ENCODE measurements at regions not wholly inside any gene's neighbourhood (a gene's known extent, or its start where the extent isn't known, plus 50 kb on each side); places are given as distances from the start of the nearest gene placed in this dataset.

DNA sequence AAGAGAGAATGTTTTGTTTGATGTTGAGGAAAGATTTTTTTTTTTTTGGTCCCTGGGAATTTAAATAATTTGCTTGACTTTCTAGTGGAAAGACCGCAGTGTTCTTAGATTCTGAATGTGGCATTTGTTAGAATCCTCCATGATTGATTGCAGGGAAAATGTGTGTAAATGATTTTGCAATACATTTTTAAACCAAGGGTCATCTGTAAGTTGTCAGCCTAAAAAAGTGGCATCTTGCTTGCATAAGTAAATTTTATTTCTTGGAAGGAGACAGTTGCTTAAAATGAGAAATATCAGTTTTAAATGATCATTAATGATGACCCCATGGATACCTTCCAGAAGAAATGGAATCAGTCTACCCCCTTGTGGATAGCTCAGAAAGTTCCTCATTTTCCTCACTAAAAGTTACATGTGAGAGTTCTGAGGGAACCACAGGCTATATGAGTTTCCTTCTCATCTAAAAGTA, 105.1 kb upstream of the SLC25A48 start:
- no peaks in the 10 kb centered on the region for H3K9me3 ChIP-seq

DNA sequence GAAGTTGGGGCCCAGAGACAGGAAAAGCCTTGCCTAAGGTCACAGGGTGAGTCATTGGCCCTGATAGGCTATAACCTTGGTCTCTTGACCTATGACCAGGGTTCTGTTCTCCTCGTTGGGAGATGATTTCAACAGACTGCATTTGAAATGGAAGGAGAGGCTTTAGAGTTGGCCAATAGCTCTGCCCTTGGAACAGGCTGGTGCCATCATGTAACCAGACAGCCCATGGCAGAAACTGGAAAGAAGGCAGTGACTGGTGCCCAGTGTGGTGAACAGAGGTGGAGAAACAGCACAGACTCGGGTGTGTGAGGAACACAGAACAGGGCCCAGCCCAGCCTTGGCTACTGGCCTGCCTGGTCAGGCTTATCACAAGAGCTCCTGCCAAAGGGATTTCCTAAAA, 109.8 kb upstream of the SLC25A48 start:
- no peak overlapping the region for H3K27ac ChIP-seq
- DNase-seq, result no peak
- H3K27me3 ChIP-seq, result no peaks in the 10 kb centered on the region
- H3K4me1 ChIP-seq, result no peaks in the 10 kb centered on the region
- H3K4me3 ChIP-seq, result no peak overlapping the region
- H3K36me3 ChIP-seq, result no peaks in the 10 kb centered on the region
- no peaks in the 10 kb centered on the region for H3K9me3 ChIP-seq
- TF ChIP-seq, protein P1, sequence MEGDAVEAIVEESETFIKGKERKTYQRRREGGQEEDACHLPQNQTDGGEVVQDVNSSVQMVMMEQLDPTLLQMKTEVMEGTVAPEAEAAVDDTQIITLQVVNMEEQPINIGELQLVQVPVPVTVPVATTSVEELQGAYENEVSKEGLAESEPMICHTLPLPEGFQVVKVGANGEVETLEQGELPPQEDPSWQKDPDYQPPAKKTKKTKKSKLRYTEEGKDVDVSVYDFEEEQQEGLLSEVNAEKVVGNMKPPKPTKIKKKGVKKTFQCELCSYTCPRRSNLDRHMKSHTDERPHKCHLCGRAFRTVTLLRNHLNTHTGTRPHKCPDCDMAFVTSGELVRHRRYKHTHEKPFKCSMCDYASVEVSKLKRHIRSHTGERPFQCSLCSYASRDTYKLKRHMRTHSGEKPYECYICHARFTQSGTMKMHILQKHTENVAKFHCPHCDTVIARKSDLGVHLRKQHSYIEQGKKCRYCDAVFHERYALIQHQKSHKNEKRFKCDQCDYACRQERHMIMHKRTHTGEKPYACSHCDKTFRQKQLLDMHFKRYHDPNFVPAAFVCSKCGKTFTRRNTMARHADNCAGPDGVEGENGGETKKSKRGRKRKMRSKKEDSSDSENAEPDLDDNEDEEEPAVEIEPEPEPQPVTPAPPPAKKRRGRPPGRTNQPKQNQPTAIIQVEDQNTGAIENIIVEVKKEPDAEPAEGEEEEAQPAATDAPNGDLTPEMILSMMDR (IDR thresholded peaks at IDR 0.05), result no peak
- TF ChIP-seq POLR2A (IDR thresholded peaks at IDR 0.05), result no peak

More for the DNA sequence above, 105.1 kb upstream of the SLC25A48 start:
- H3K36me3 ChIP-seq, result no peaks in the 10 kb centered on the region
- H3K4me1 ChIP-seq, result no peaks in the 10 kb centered on the region
- H3K4me3 ChIP-seq, result no peak overlapping the region
- TF ChIP-seq, protein P1 (IDR thresholded peaks at IDR 0.05), result peak in 2 of 6 experiments; percentile 32 to 39
- TF ChIP-seq POLR2A (IDR thresholded peaks at IDR 0.05), result no peak
- H3K27ac ChIP-seq, result peak overlapping the region in 1 of 4 donors; percentile 46
- no peak for DNase-seq
- no peaks in the 10 kb centered on the region for H3K27me3 ChIP-seq

DNA sequence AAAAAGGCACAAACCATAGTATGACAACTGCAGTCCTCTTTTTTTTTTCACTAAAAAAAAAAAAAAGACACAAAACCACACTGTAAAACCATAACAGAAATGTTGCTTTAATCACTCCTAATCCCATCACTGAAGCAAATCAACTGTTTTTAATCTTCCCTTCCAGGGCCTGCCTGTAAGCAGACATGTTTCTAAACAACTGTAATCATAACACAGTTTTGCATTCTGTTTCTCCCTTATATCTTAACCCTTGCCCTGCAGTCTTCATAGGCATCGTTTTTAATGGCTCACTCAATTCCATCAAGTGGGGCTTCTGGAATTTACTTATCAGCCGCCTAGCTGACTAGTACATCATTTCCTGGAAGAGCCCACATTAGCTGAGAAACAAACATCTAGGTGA, 111.0 kb upstream of the SLC25A48 start:
- no peak overlapping the region for H3K4me3 ChIP-seq
- DNase-seq, result no peak
- TF ChIP-seq, protein P1 (IDR thresholded peaks at IDR 0.05), result no peak
- no peak for TF ChIP-seq POLR2A (IDR thresholded peaks at IDR 0.05)
- no peak overlapping the region for H3K27ac ChIP-seq
- no peaks in the 10 kb centered on the region for H3K4me1 ChIP-seq
- H3K9me3 ChIP-seq, result no peaks in the 10 kb centered on the region
- H3K36me3 ChIP-seq, result no peaks in the 10 kb centered on the region
- no peaks in the 10 kb centered on the region for H3K27me3 ChIP-seq

DNA sequence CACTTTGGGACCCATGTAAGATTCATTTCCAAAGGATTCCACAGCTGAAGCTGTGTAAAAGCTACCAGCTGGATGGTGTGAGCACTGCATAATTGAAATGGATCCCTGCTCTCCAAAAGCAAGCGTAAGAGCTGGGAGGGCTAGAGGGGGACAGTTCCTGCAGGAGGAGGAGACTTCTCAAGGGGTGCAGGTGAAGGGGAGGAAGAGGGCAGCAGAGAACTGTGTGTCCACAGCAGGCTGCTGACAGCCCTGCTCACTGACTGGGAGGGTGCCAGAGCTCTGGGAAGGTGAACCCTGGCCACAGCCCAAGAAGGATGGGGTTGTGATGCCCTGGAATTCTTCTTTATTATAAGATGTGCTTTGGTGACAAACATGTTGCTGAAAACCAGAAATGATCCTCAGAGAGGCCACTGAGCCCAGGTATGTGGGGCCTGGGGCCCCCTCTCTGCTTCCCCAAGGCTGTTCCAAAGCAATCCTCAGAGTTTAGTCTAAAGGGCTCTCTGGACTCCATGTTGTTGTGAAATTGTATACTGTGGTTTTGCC, 112.8 kb upstream of the SLC25A48 start:
- H3K4me3 ChIP-seq, result no peak overlapping the region
- H3K27me3 ChIP-seq, result no peaks in the 10 kb centered on the region
- no peaks in the 10 kb centered on the region for H3K9me3 ChIP-seq
- no peak for DNase-seq
- H3K27ac ChIP-seq, result peak overlapping the region in 1 of 4 donors; percentile 11
- no peak for TF ChIP-seq POLR2A (IDR thresholded peaks at IDR 0.05)
- TF ChIP-seq, protein P1 (IDR thresholded peaks at IDR 0.05), result no peak
- H3K36me3 ChIP-seq, result no peaks in the 10 kb centered on the region
- no peaks in the 10 kb centered on the region for H3K4me1 ChIP-seq

DNA sequence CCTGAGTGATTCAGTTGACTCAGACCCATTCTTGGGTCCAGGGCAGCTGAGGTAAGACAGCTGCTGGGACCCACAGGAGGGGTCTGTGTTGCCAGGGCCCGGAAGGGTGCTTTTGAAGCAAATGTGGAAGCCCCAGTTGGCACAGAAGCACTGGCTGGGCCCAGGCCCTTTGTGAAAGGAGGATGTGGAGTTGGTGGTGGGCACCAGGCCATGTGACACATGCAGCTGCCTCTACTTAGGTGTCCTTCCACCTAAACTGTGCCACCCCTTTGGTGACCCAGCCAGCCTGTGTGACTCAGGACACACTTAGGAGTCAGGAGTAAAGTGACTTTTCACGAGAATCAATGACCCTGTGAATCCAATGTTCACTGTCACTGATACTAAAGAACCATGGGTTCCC, 114.3 kb upstream of the SLC25A48 start:
- Histone ChIP-seq H3K4me1 (no peaks in the 10 kb centered on the region), H3K9me3 (no peaks in the 10 kb centered on the region), H3K27me3 (no peaks in the 10 kb centered on the region), H3K27ac (no peak overlapping the region), H3K4me3 (no peak overlapping the region), H3K36me3 (no peaks in the 10 kb centered on the region)
- no peak for DNase-seq
- TF ChIP-seq, protein P1 (IDR thresholded peaks at IDR 0.05), result no peak
- TF ChIP-seq POLR2A (IDR thresholded peaks at IDR 0.05), result no peak
